Sigmoid colon (tissue), 3 donors: ENCODE measurements at regions not wholly inside any gene's neighbourhood (a gene's known extent, or its start where the extent isn't known, plus 50 kb on each side); places are given as distances from the start of the nearest gene placed in this dataset.

Source experiments
- CTCF ChIP-seq, 4 experiments: fragments of 450-650 bp in 3 of 4; fragments of 200-600 bp in 1 of 4; IDR thresholded peaks; one replicate each; pipeline ENCODE4 v1.5.1; 2016 to 2019; ENCODE audit warnings: antibody characterized with exemption in 4 of 4, mild to moderate bottlenecking in 3 of 4, moderate library complexity in 2 of 4
- POLR2A ChIP-seq, 2 donors: fragments of 450-650 bp; IDR thresholded peaks; one replicate each; pipeline ENCODE4 v1.6.1; 2016; ENCODE audit warnings: antibody characterized with exemption in 2 of 2, mild to moderate bottlenecking in 2 of 2, moderate library complexity in 2 of 2

GRCh38 chr4:38241541-38241940 is 281.3 kb downstream of the PTTG2 start:
- no peak for TF ChIP-seq CTCF (IDR thresholded peaks at IDR 0.05)
- no peak for TF ChIP-seq POLR2A (IDR thresholded peaks at IDR 0.05)
